ENCODE measurements at regions not wholly inside any gene's neighbourhood (a gene's known extent, or its start where the extent isn't known, plus 50 kb on each side); places are given as distances from the start of the nearest gene placed in this dataset.

GRCh38 chr13:64311948-64312347, 2896.3 kb upstream of the PCDH20 start:
- no peak overlapping the region for H3K27ac Mint-ChIP-seq

GRCh38 chr13:64311112-64311511, 2895.5 kb upstream of the PCDH20 start:
- no peak for TF ChIP-seq CTCF (IDR thresholded peaks at IDR 0.05)

More at GRCh38 chr13:64311948-64312347, 2896.3 kb upstream of the PCDH20 start:
- H3K4me1 Mint-ChIP-seq = no peaks in the 10 kb centered on the region
- no peak overlapping the region for H3K4me3 Mint-ChIP-seq
- H3K27me3 Mint-ChIP-seq (ENCODE audit: low read depth, poor library complexity) = no peaks in the 10 kb centered on the region
- H3K9me3 Mint-ChIP-seq = peaks cover 4% of the 10 kb centered on the region
- no peak for TF ChIP-seq CTCF (IDR thresholded peaks at IDR 0.05)
- no peak for DNase-seq
- H3K36me3 Mint-ChIP-seq (ENCODE audit: low read depth) = no peaks in the 10 kb centered on the region

GRCh38 chr13:64305246-64305645, 2889.6 kb upstream of the PCDH20 start:
- no peaks in the 10 kb centered on the region for H3K27me3 Mint-ChIP-seq (ENCODE audit: low read depth, poor library complexity)
- H3K4me1 Mint-ChIP-seq = no peaks in the 10 kb centered on the region
- no peak overlapping the region for H3K27ac Mint-ChIP-seq
- no peak for TF ChIP-seq CTCF (IDR thresholded peaks at IDR 0.05)
- DNase-seq = no peak
- H3K9me3 Mint-ChIP-seq = no peaks in the 10 kb centered on the region
- H3K36me3 Mint-ChIP-seq (ENCODE audit: low read depth) = no peaks in the 10 kb centered on the region
- H3K4me3 Mint-ChIP-seq = no peak overlapping the region

More at GRCh38 chr13:64311112-64311511, 2895.5 kb upstream of the PCDH20 start:
- Mint-ChIP-seq H3K9me3 (no peaks in the 10 kb centered on the region), H3K36me3 (ENCODE audit: low read depth) (no peaks in the 10 kb centered on the region), H3K27ac (no peak overlapping the region), H3K4me3 (no peak overlapping the region), H3K4me1 (no peaks in the 10 kb centered on the region), H3K27me3 (ENCODE audit: low read depth, poor library complexity) (no peaks in the 10 kb centered on the region)
- DNase-seq = no peak

- Mint-ChIP-seq H3K27ac (no peak overlapping the region), H3K9me3 (no peaks in the 10 kb centered on the region), H3K4me3 (no peak overlapping the region), H3K4me1 (no peaks in the 10 kb centered on the region), H3K36me3 (ENCODE audit: low read depth) (no peaks in the 10 kb centered on the region), H3K27me3 (ENCODE audit: low read depth, poor library complexity) (no peaks in the 10 kb centered on the region)
- TF ChIP-seq CTCF (IDR thresholded peaks at IDR 0.05) = no peak
- DNase-seq = no peak
These were observed 2884.6 kb upstream of the PCDH20 start for GRCh38 chr13:64300239-64300638.

GRCh38 chr13:64293923-64294322, 2878.3 kb upstream of the PCDH20 start:
- no peaks in the 10 kb centered on the region for H3K4me1 Mint-ChIP-seq
- H3K27me3 Mint-ChIP-seq (ENCODE audit: low read depth, poor library complexity) = peaks cover 5% of the 10 kb centered on the region
- H3K36me3 Mint-ChIP-seq (ENCODE audit: low read depth) = no peaks in the 10 kb centered on the region
- H3K4me3 Mint-ChIP-seq = no peak overlapping the region
- H3K9me3 Mint-ChIP-seq = no peaks in the 10 kb centered on the region
- no peak for DNase-seq
- no peak for TF ChIP-seq CTCF (IDR thresholded peaks at IDR 0.05)
- H3K27ac Mint-ChIP-seq = no peak overlapping the region

- DNase-seq = no peak
- Mint-ChIP-seq H3K9me3 (no peaks in the 10 kb centered on the region), H3K27me3 (ENCODE audit: low read depth, poor library complexity) (peaks cover 5% of the 10 kb centered on the region), H3K4me3 (no peak overlapping the region), H3K4me1 (no peaks in the 10 kb centered on the region), H3K36me3 (ENCODE audit: low read depth) (no peaks in the 10 kb centered on the region), H3K27ac (no peak overlapping the region)
- no peak for TF ChIP-seq CTCF (IDR thresholded peaks at IDR 0.05)
These were observed 2874.1 kb upstream of the PCDH20 start for GRCh38 chr13:64289702-64290101.
